GM18858 (cell line): ENCODE measurements at regions not wholly inside any gene's neighbourhood (a gene's known extent, or its start where the extent isn't known, plus 50 kb on each side); places are given as distances from the start of the nearest gene placed in this dataset.

Source experiments
- ATAC-seq: cut with Tn5 transposase; IDR thresholded peaks from one replicate; pipeline ENCODE4 v1.9.1; 2021; ENCODE audit not compliant: unreplicated experiment

- ATAC-seq = peak; percentile 78
Measured at GRCh38 chr2:125471963-125472362, 1184.0 kb upstream of the GYPC start.

- no peak for ATAC-seq
Measured at GRCh38 chr2:125479143-125479636, 1176.8 kb upstream of the GYPC start.

- ATAC-seq = no peak
Measured at GRCh38 chr2:125490308-125490707, 1165.7 kb upstream of the GYPC start.

GRCh38 chr2:125491663-125492062 lies 1164.3 kb upstream of the GYPC start:
- no peak for ATAC-seq

GRCh38 chr2:125512313-125512712 lies 1143.6 kb upstream of the GYPC start:
- ATAC-seq = no peak

- ATAC-seq = no peak
Measured at GRCh38 chr2:125516496-125517109, 1139.4 kb upstream of the GYPC start.

GRCh38 chr2:125526093-125526492 lies 1129.9 kb upstream of the GYPC start:
- ATAC-seq = no peak

DNA sequence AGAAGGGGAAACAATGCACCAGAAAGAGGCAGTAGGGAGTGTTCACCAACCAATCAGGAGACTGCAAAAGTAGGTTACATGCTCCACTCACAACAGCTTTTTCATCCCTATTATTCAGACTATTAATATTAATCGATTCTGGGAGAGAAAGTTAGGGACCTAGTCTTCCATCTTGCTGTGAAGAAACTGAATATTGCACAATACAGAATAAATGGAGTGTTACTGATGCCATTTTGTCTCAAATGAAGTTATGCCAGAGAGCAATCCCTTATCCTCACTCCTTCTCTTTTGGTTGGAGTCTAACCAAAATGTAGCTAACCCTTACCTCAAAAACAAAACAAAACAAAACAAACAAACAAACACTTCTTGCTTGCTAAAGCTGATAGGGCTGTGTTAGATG lies 1120.9 kb upstream of the GYPC start:
- no peak for ATAC-seq

DNA sequence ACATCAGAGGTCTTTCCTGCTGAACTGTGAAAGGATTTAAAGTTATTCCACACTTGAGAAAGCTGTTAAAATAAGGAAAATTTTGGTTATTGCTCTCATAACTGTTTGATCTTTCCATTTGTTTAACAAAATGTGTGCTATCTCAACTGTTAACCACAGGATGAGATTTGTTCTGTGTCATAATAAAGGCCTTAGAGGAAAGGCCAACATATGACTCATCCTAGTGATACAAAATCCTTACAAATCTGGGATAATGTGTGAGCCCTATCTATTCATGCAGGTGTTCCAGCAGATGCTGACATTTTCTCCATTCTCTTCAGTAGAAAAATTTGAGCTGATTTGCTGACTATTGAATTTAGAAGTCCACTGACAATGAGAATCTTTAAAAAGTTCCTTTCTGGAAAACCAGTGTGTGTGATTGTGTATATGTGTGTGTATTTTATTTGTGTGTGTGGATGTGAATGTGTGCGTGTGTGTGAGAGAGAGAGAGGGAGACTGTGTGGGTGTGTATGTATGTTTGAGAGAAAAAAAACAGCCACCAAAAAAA lies 1111.9 kb upstream of the GYPC start:
- no peak for ATAC-seq

- no peak for ATAC-seq
Measured at GRCh38 chr2:125553768-125554167, 1102.2 kb upstream of the GYPC start.

- ATAC-seq = no peak
Measured at GRCh38 chr2:125554956-125555355, 1101.0 kb upstream of the GYPC start.

GRCh38 chr2:125559186-125559585 lies 1096.8 kb upstream of the GYPC start:
- peak; percentile 52 for ATAC-seq

DNA sequence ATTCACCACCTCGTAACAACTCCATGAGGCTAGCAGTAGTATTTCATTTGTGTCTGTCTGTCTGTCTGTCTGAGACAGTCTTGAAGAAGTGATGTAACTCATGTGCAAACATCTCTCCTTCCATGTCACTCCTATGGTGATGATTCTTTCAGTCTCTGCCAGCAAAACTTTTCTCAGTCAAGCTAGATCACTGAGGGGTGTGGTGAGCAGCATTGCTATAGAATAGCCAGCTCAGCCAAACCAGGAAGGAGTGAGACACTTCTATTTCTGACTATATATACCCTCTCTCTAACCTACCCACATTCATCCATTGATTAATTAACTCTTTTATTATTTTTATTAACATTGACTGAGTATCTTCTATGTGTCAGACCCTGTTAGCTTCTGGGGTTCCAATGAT lies 1095.1 kb upstream of the GYPC start:
- no peak for ATAC-seq

DNA sequence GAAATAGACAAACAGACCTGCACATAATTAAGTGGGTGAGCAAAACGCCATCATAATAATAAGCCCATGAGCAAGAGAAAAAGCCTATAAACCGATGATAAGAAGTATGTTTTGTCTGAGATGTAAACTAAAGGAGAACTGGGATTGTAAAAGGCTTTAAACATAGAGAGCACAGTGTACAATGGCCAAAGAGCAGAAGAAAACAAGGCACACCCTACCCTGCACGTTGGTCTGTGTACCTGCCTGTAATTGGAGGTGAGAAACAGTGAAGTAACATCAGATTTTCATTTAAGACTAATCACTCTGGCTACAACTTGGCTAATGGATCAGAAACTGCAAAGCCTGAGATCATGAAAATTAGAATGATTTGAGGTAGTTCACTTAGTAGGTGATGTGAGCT lies 1094.7 kb upstream of the GYPC start:
- no peak for ATAC-seq

DNA sequence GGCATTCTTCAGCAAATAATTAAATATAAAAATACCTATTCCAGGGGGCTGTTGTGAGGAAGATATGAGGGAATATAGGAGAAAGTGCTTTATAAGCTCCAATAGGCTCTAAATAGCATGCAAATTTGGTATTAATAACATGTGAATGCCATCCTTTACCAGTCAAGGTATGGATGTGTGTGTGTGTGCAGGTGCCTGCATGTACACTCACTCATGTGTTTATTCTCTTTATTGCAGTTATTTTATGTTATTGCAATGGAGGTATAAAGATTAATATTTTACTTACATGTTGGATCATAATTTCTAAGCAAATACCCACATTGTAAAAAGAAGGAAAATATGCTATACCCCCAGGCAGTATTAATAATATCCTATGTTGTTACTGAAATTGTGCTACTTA lies 1093.0 kb upstream of the GYPC start:
- no peak for ATAC-seq

DNA sequence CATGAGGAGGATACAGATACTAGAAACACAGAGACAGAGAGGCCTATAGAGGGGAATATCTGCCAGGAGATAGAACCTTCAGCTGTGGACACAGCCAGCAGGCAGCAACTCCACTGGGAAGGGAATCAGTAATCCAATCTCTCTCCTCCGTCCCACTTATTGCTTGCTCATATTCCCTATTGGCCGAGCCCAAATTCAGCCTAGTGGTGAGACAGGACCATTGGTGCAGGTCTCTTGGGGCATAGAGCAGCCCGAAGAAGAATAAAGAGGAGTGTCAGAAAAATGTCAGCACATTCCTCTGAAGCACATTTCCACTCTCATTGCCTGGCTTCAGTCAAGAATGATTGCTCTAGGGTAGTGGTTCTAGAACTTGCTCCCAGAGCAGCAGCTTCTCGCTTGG lies 1091.5 kb upstream of the GYPC start:
- ATAC-seq = no peak

GRCh38 chr2:125566422-125566821 lies 1089.5 kb upstream of the GYPC start:
- no peak for ATAC-seq

- ATAC-seq = no peak
Measured at GRCh38 chr2:125567100-125567499, 1088.9 kb upstream of the GYPC start.

- ATAC-seq = no peak
Measured at GRCh38 chr2:125572660-125573059, 1083.3 kb upstream of the GYPC start.

DNA sequence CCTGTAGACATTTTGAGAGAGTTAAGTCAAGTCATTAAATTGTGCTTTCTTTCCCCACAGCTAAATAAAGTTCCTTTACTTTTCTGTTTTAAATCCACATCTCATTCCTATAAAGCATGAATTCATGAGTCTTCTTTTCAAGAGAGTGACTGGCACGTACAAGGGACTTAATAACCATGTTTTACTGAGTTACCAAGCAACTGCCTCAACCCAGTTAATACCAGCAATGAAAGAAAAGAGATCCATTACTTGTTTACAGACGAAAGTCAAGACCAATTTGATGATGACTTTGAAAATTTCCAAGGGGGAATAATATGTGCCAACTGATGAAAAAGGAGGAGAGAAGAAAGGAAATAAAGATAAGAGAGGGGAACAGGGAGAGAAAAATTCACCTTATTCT lies 1082.5 kb upstream of the GYPC start:
- ATAC-seq = no peak

GRCh38 chr2:125576558-125576957 lies 1079.4 kb upstream of the GYPC start:
- ATAC-seq = no peak

- ATAC-seq = no peak
Measured at GRCh38 chr2:125581557-125581956, 1074.4 kb upstream of the GYPC start.

GRCh38 chr2:125582516-125582915 lies 1073.4 kb upstream of the GYPC start:
- no peak for ATAC-seq
